ENCODE measurements at regions not wholly inside any gene's neighbourhood (a gene's known extent, or its start where the extent isn't known, plus 50 kb on each side); places are given as distances from the start of the nearest gene placed in this dataset.
"Not testable (repeated sequence)": the region's sequence is repeated elsewhere in the genome, so short reads cannot be mapped to it uniquely, and the experiment has no call there.

GRCh38 chr6:159633196-159633595 lies 59.8 kb downstream of the SOD2 start:
- TF ChIP-seq CTCF (IDR thresholded peaks at IDR 0.05; ENCODE audit: low read depth, low read length): peak; percentile 57
- no peaks in the 10 kb centered on the region for H3K27me3 ChIP-seq
- peak; percentile 2 to 21 for DNase-seq (ENCODE audit: low read depth in 1 of 2, low spot score in 1 of 2)

GRCh38 chr6:159631886-159632285 lies 61.2 kb downstream of the SOD2 start:
- no peak overlapping the region for H3K27ac ChIP-seq
- no peaks in the 10 kb centered on the region for H3K4me1 ChIP-seq (ENCODE audit: low read depth)
- no peak for TF ChIP-seq CTCF (IDR thresholded peaks at IDR 0.05; ENCODE audit: low read depth, low read length)
- H3K9me3 ChIP-seq (ENCODE audit: low read depth): no peaks in the 10 kb centered on the region
- H3K27me3 ChIP-seq: no peaks in the 10 kb centered on the region
- no peak for DNase-seq (ENCODE audit: low read depth in 1 of 2, low spot score in 1 of 2)
- no peaks in the 10 kb centered on the region for H3K36me3 ChIP-seq
- no peak overlapping the region for H3K4me3 ChIP-seq

More at GRCh38 chr6:159633196-159633595, 59.8 kb downstream of the SOD2 start:
- Histone ChIP-seq H3K4me3 (no peak overlapping the region), H3K36me3 (no peaks in the 10 kb centered on the region), H3K27ac (no peak overlapping the region), H3K4me1 (ENCODE audit: low read depth) (no peaks in the 10 kb centered on the region), H3K9me3 (ENCODE audit: low read depth) (no peaks in the 10 kb centered on the region)

GRCh38 chr6:159627939-159628338 lies 65.1 kb downstream of the SOD2 start:
- Histone ChIP-seq H3K4me3 (no peak overlapping the region), H3K4me1 (ENCODE audit: low read depth) (no peaks in the 10 kb centered on the region), H3K36me3 (no peaks in the 10 kb centered on the region), H3K9me3 (ENCODE audit: low read depth) (no peaks in the 10 kb centered on the region), H3K27ac (no peak overlapping the region), H3K27me3 (no peaks in the 10 kb centered on the region)
- DNase-seq (ENCODE audit: low read depth in 1 of 2, low spot score in 1 of 2): no peak
- TF ChIP-seq CTCF (IDR thresholded peaks at IDR 0.05; ENCODE audit: low read depth, low read length): no peak

GRCh38 chr6:159626506-159626905 lies 66.5 kb downstream of the SOD2 start:
- not testable (repeated sequence) for H3K36me3 ChIP-seq; H3K9me3 ChIP-seq (ENCODE audit: low read depth); H3K4me3 ChIP-seq; H3K4me1 ChIP-seq (ENCODE audit: low read depth); DNase-seq (ENCODE audit: low read depth in 1 of 2, low spot score in 1 of 2); H3K27me3 ChIP-seq; H3K27ac ChIP-seq

GRCh38 chr6:159623156-159623555 lies 69.9 kb downstream of the SOD2 start:
- no peaks in the 10 kb centered on the region for H3K4me1 ChIP-seq (ENCODE audit: low read depth)
- DNase-seq (ENCODE audit: low read depth in 1 of 2, low spot score in 1 of 2): no peak
- no peak for TF ChIP-seq CTCF (IDR thresholded peaks at IDR 0.05; ENCODE audit: low read depth, low read length)
- H3K27ac ChIP-seq: no peak overlapping the region
- no peaks in the 10 kb centered on the region for H3K36me3 ChIP-seq
- no peak overlapping the region for H3K4me3 ChIP-seq
- no peaks in the 10 kb centered on the region for H3K9me3 ChIP-seq (ENCODE audit: low read depth)
- no peaks in the 10 kb centered on the region for H3K27me3 ChIP-seq

GRCh38 chr6:159620947-159621346 lies 72.1 kb downstream of the SOD2 start:
- no peaks in the 10 kb centered on the region for H3K9me3 ChIP-seq (ENCODE audit: low read depth)
- H3K4me1 ChIP-seq (ENCODE audit: low read depth): no peaks in the 10 kb centered on the region
- no peak overlapping the region for H3K27ac ChIP-seq
- no peak overlapping the region for H3K4me3 ChIP-seq
- H3K27me3 ChIP-seq: no peaks in the 10 kb centered on the region
- no peak for TF ChIP-seq CTCF (IDR thresholded peaks at IDR 0.05; ENCODE audit: low read depth, low read length)
- no peak for DNase-seq (ENCODE audit: low read depth in 1 of 2, low spot score in 1 of 2)
- H3K36me3 ChIP-seq: no peaks in the 10 kb centered on the region
